ENCODE measurements at regions not wholly inside any gene's neighbourhood (a gene's known extent, or its start where the extent isn't known, plus 50 kb on each side); places are given as distances from the start of the nearest gene placed in this dataset.

- no peak overlapping the region for H3K4me3 Mint-ChIP-seq
- DNase-seq: no peak
- no peaks in the 10 kb centered on the region for H3K36me3 Mint-ChIP-seq (ENCODE audit: low read depth)
- peaks cover 26% of the 10 kb centered on the region for H3K4me1 Mint-ChIP-seq
- H3K27ac Mint-ChIP-seq: peak overlapping the region; percentile 86
- H3K9me3 Mint-ChIP-seq: no peaks in the 10 kb centered on the region
- TF ChIP-seq CTCF (IDR thresholded peaks at IDR 0.05): no peak
- H3K27me3 Mint-ChIP-seq (ENCODE audit: low read depth, poor library complexity): peaks cover 4% of the 10 kb centered on the region
Measured at GRCh38 chr1:193408782-193409293, 222.4 kb upstream of the B3GALT2 start.

- no peaks in the 10 kb centered on the region for H3K9me3 Mint-ChIP-seq
- TF ChIP-seq CTCF (IDR thresholded peaks at IDR 0.05): peak; percentile 71
- DNase-seq: no peak
- peaks cover 36% of the 10 kb centered on the region for H3K4me1 Mint-ChIP-seq
- peaks cover 2% of the 10 kb centered on the region for H3K27me3 Mint-ChIP-seq (ENCODE audit: low read depth, poor library complexity)
- no peak overlapping the region for H3K27ac Mint-ChIP-seq
- no peaks in the 10 kb centered on the region for H3K36me3 Mint-ChIP-seq (ENCODE audit: low read depth)
- H3K4me3 Mint-ChIP-seq: no peak overlapping the region
Measured at GRCh38 chr1:193406901-193407300, 220.5 kb upstream of the B3GALT2 start.

GRCh38 chr1:193404236-193404635 is 217.8 kb upstream of the B3GALT2 start:
- Mint-ChIP-seq H3K9me3 (no peaks in the 10 kb centered on the region), H3K4me3 (no peak overlapping the region), H3K4me1 (peaks cover 27% of the 10 kb centered on the region), H3K27me3 (ENCODE audit: low read depth, poor library complexity) (no peaks in the 10 kb centered on the region), H3K36me3 (ENCODE audit: low read depth) (no peaks in the 10 kb centered on the region), H3K27ac (no peak overlapping the region)
- TF ChIP-seq CTCF (IDR thresholded peaks at IDR 0.05): no peak
- DNase-seq: no peak

- Mint-ChIP-seq H3K27ac (peak overlapping the region; percentile 66), H3K36me3 (ENCODE audit: low read depth) (no peaks in the 10 kb centered on the region)
Measured at GRCh38 chr1:193402977-193403376, 216.6 kb upstream of the B3GALT2 start.

GRCh38 chr1:193402037-193402436 is 215.6 kb upstream of the B3GALT2 start:
- no peak for TF ChIP-seq CTCF (IDR thresholded peaks at IDR 0.05)
- no peak for DNase-seq
- no peak overlapping the region for H3K27ac Mint-ChIP-seq
- H3K27me3 Mint-ChIP-seq (ENCODE audit: low read depth, poor library complexity): peaks cover 4% of the 10 kb centered on the region
- H3K4me1 Mint-ChIP-seq: peaks cover 18% of the 10 kb centered on the region
- no peak overlapping the region for H3K4me3 Mint-ChIP-seq
- H3K36me3 Mint-ChIP-seq (ENCODE audit: low read depth): no peaks in the 10 kb centered on the region
- no peaks in the 10 kb centered on the region for H3K9me3 Mint-ChIP-seq

More at GRCh38 chr1:193402977-193403376, 216.6 kb upstream of the B3GALT2 start:
- no peak for TF ChIP-seq CTCF (IDR thresholded peaks at IDR 0.05)
- Mint-ChIP-seq H3K4me3 (no peak overlapping the region), H3K9me3 (no peaks in the 10 kb centered on the region), H3K27me3 (ENCODE audit: low read depth, poor library complexity) (no peaks in the 10 kb centered on the region), H3K4me1 (peaks cover 18% of the 10 kb centered on the region)
- DNase-seq: no peak

- DNase-seq: no peak
- peaks cover 9% of the 10 kb centered on the region for H3K9me3 Mint-ChIP-seq
Measured at GRCh38 chr1:193394336-193394735, 207.9 kb upstream of the B3GALT2 start.

More at GRCh38 chr1:193394336-193394735, 207.9 kb upstream of the B3GALT2 start:
- Mint-ChIP-seq H3K27ac (no peak overlapping the region), H3K4me3 (no peak overlapping the region), H3K27me3 (ENCODE audit: low read depth, poor library complexity) (peaks cover 4% of the 10 kb centered on the region), H3K36me3 (ENCODE audit: low read depth) (peaks cover 5% of the 10 kb centered on the region), H3K4me1 (peaks cover 6% of the 10 kb centered on the region)
- TF ChIP-seq CTCF (IDR thresholded peaks at IDR 0.05): no peak
